A549 (cell line): ENCODE measurements at regions not wholly inside any gene's neighbourhood (a gene's known extent, or its start where the extent isn't known, plus 50 kb on each side); places are given as distances from the start of the nearest gene placed in this dataset.

Experiments used
- CEBPB ChIP-seq, 2 experiments: fragments of >200 bp in 1 of 2; sonication (Bioruptor Twin) in 1 of 2; formaldehyde crosslinking in 1 of 2; IDR thresholded peaks; 2 replicates each; pipeline ENCODE4 v1.6.1; 2012 to 2016
- CHD2 ChIP-seq: fragments of 150-350 bp; IDR thresholded peaks from 2 replicates; pipeline ENCODE4 v1.6.1; 2014; ENCODE audit warnings: low read length; ENCODE audit not compliant: partially characterized antibody
- CTCF ChIP-seq: fragments of >200 bp; sonication (Bioruptor Twin); formaldehyde crosslinking; IDR thresholded peaks from 3 replicates; pipeline ENCODE4 v1.5.1; 2016
- NPAS2 ChIP-seq: fragments of 250-450 bp; sonication (Bioruptor Pico); IDR thresholded peaks from 2 replicates; pipeline ENCODE4 v1.8.0; 2022; ENCODE audit warnings: mild to moderate bottlenecking, moderate library complexity, borderline replicate concordance
- POLR2A ChIP-seq: IDR thresholded peaks from 2 replicates; pipeline ENCODE4 v1.6.1; 2012; ENCODE audit warnings: mild to moderate bottlenecking, low read length
- POLR2AphosphoS2 ChIP-seq: conservative IDR thresholded peaks from 2 replicates; pipeline ENCODE4 v1.6.1; 2012; ENCODE audit warnings: low read length, improper control_type of control experiment, inconsistent platforms
- REST ChIP-seq: fragments of 200-600 bp; sonication (generic); IDR thresholded peaks from 2 replicates; pipeline ENCODE4 v1.6.1; 2016; ENCODE audit warnings: antibody characterized with exemption, mild to moderate bottlenecking, moderate library complexity
- RFX5 ChIP-seq: fragments of 450-650 bp; IDR thresholded peaks from 2 replicates; pipeline ENCODE4 v1.7.1; 2014; ENCODE audit warnings: antibody characterized with exemption, mild to moderate bottlenecking, moderate library complexity
- TP53 ChIP-seq: fragments of 250-450 bp; sonication (Bioruptor Pico); IDR thresholded peaks from 2 replicates; pipeline ENCODE4 v1.5.0; 2021; ENCODE audit warnings: mild to moderate bottlenecking, moderate library complexity
- USF2 ChIP-seq: fragments of 450-650 bp; IDR thresholded peaks from 2 replicates; pipeline ENCODE4 v1.6.1; 2014; ENCODE audit warnings: antibody characterized with exemption
- ZFP36 ChIP-seq: fragments of 450-650 bp; IDR thresholded peaks from 2 replicates; pipeline ENCODE4 v1.6.1; 2014; ENCODE audit warnings: borderline replicate concordance; ENCODE audit not compliant: partially characterized antibody

GRCh38 chr5:18252559-18252958 is 618.3 kb downstream of the TAF11L14 start:
- no peak for TF ChIP-seq CTCF
- TF ChIP-seq NPAS2, result no peak
- TF ChIP-seq POLR2A, result no peak
- TF ChIP-seq POLR2AphosphoS2, result no peak
- no peak for TF ChIP-seq CEBPB (IDR thresholded peaks at IDR 0.05)
- TF ChIP-seq CHD2, result no peak
- TF ChIP-seq ZFP36, result peak; percentile 92
- TF ChIP-seq RFX5, result no peak
- TF ChIP-seq TP53, result no peak
- no peak for TF ChIP-seq USF2
- no peak for TF ChIP-seq REST
